NCI-H1694 (cell line): ENCODE measurements at regions not wholly inside any gene's neighbourhood (a gene's known extent, or its start where the extent isn't known, plus 50 kb on each side); places are given as distances from the start of the nearest gene placed in this dataset.

ENCODE experiments used
- DNase-seq: peaks from one replicate; lab custom pipeline; 2025; lab: John Stamatoyannopoulos, UW

GRCh38 chr2:145156199-145156598 lies 636.3 kb upstream of the ZEB2 start:
- no peak for DNase-seq

GRCh38 chr2:145155196-145155595 lies 635.3 kb upstream of the ZEB2 start:
- no peak for DNase-seq

GRCh38 chr2:145154731-145155130 lies 634.8 kb upstream of the ZEB2 start:
- no peak for DNase-seq

- peak; percentile 14 for DNase-seq
Measured at GRCh38 chr2:145146691-145147090, 626.8 kb upstream of the ZEB2 start.

- no peak for DNase-seq
Measured at GRCh38 chr2:145144131-145144728, 624.3 kb upstream of the ZEB2 start.

- no peak for DNase-seq
Measured at GRCh38 chr2:145141981-145142380, 622.1 kb upstream of the ZEB2 start.

- DNase-seq, result no peak
Measured at GRCh38 chr2:145140658-145141057, 620.7 kb upstream of the ZEB2 start.

- DNase-seq, result no peak
Measured at GRCh38 chr2:145138626-145139025, 618.7 kb upstream of the ZEB2 start.

- no peak for DNase-seq
Measured at GRCh38 chr2:145137901-145138300, 618.0 kb upstream of the ZEB2 start.

GRCh38 chr2:145137211-145137610 lies 617.3 kb upstream of the ZEB2 start:
- DNase-seq, result no peak

- no peak for DNase-seq
Measured at GRCh38 chr2:145136702-145137101, 616.8 kb upstream of the ZEB2 start.

- DNase-seq, result no peak
Measured at GRCh38 chr2:145126146-145126545, 606.2 kb upstream of the ZEB2 start.

GRCh38 chr2:145124085-145124484 lies 604.2 kb upstream of the ZEB2 start:
- no peak for DNase-seq

GRCh38 chr2:145123606-145124005 lies 603.7 kb upstream of the ZEB2 start:
- DNase-seq, result no peak

GRCh38 chr2:145119225-145119624 lies 599.3 kb upstream of the ZEB2 start:
- DNase-seq, result no peak

GRCh38 chr2:145116834-145117725 lies 597.2 kb upstream of the ZEB2 start:
- DNase-seq, result no peak

GRCh38 chr2:145116056-145116455 lies 596.1 kb upstream of the ZEB2 start:
- no peak for DNase-seq

- no peak for DNase-seq
Measured at GRCh38 chr2:145114726-145115125, 594.8 kb upstream of the ZEB2 start.

- DNase-seq, result no peak
Measured at GRCh38 chr2:145112467-145112866, 592.5 kb upstream of the ZEB2 start.

- DNase-seq, result no peak
Measured at GRCh38 chr2:145110668-145111356, 590.9 kb upstream of the ZEB2 start.

GRCh38 chr2:145108959-145109710 lies 589.2 kb upstream of the ZEB2 start:
- no peak for DNase-seq

- no peak for DNase-seq
Measured at GRCh38 chr2:145108361-145108778, 588.5 kb upstream of the ZEB2 start.
